Upper lobe of left lung (tissue), 6 donors: ENCODE measurements at regions not wholly inside any gene's neighbourhood (a gene's known extent, or its start where the extent isn't known, plus 50 kb on each side); places are given as distances from the start of the nearest gene placed in this dataset.
"Not testable (repeated sequence)": the region's sequence is repeated elsewhere in the genome, so short reads cannot be mapped to it uniquely, and the experiment has no call there.

Experiments used
- ATAC-seq, 2 donors: fragments of 200-7000 bp; cut with Tn5 transposase; one replicate each; pipeline ENCODE4 v1.9.1; 2022; ENCODE audit warnings: mild to moderate bottlenecking in 2 of 2, moderate library complexity in 2 of 2; ENCODE audit not compliant: low FRiP score in 2 of 2
- DNase-seq, 2 donors: peaks; one replicate each; pipeline ENCODE4 v3.0.0-alpha.2; 2019 to 2020
- H3K27ac ChIP-seq, 4 donors: fragments of 200-600 bp; sonication (generic); one replicate each; pipeline ENCODE4 v1.5.1; 2016 to 2019
- H3K27me3 ChIP-seq, 4 donors: fragments of 200-600 bp; sonication (generic); one replicate each; pipeline ENCODE4 v1.5.1; 2017 to 2019
- H3K36me3 ChIP-seq, 4 donors: fragments of 200-600 bp; sonication (generic); one replicate each; pipeline ENCODE4 v1.5.1; 2016 to 2019
- H3K4me1 ChIP-seq, 4 donors: fragments of 200-600 bp; sonication (generic); one replicate each; pipeline ENCODE4 v1.5.1; 2018 to 2019
- H3K4me3 ChIP-seq, 4 donors: fragments of 200-600 bp; sonication (generic); one replicate each; pipeline ENCODE4 v1.5.1; 2017 to 2019; ENCODE audit warnings: mild to moderate bottlenecking in 2 of 4, moderate library complexity in 1 of 4
- H3K9me3 ChIP-seq, 4 donors: fragments of 200-600 bp; sonication (generic); one replicate each; pipeline ENCODE4 v1.5.1; 2018 to 2019
- EP300 ChIP-seq, 4 donors: sonication (generic); formaldehyde crosslinking; IDR thresholded peaks; one replicate each; pipeline ENCODE4 v1.5.1; 2017; ENCODE audit warnings: antibody characterized with exemption in 4 of 4, control low read depth in 2 of 4
- POLR2A ChIP-seq, 4 donors: fragments of 450-650 bp; IDR thresholded peaks; one replicate each; pipeline ENCODE4 v1.5.1; 2016 to 2017; ENCODE audit warnings: antibody characterized with exemption in 4 of 4, mild to moderate bottlenecking in 2 of 4
- POLR2AphosphoS5 ChIP-seq, 2 donors: sonication (generic); formaldehyde crosslinking; IDR thresholded peaks; one replicate each; pipeline ENCODE4 v1.5.1; 2017; ENCODE audit warnings: antibody characterized with exemption in 2 of 2
- WGBS, 2 donors: methylation state at CpG; one replicate each; pipeline ENCODE4 v1.1.5; 2017 to 2018; 5-methylcytosine and 5-hydroxymethylcytosine counted together
- TF ChIP-seq, protein P1 (sequence below), 6 experiments: fragments of 450-650 bp in 4 of 6; fragments of 200-600 bp in 2 of 6; sonication (generic) in 2 of 6; IDR thresholded peaks; one replicate each; pipeline ENCODE4 v1.5.1; 2016 to 2019; ENCODE audit warnings: antibody characterized with exemption in 6 of 6
- donor health status: DM: no; HTN: no; CAD: no; lungs with moderate emphysema.
- donor health status: DM: no; HTN: yes; CAD: no; lungs with severe emphysema.

DNA sequence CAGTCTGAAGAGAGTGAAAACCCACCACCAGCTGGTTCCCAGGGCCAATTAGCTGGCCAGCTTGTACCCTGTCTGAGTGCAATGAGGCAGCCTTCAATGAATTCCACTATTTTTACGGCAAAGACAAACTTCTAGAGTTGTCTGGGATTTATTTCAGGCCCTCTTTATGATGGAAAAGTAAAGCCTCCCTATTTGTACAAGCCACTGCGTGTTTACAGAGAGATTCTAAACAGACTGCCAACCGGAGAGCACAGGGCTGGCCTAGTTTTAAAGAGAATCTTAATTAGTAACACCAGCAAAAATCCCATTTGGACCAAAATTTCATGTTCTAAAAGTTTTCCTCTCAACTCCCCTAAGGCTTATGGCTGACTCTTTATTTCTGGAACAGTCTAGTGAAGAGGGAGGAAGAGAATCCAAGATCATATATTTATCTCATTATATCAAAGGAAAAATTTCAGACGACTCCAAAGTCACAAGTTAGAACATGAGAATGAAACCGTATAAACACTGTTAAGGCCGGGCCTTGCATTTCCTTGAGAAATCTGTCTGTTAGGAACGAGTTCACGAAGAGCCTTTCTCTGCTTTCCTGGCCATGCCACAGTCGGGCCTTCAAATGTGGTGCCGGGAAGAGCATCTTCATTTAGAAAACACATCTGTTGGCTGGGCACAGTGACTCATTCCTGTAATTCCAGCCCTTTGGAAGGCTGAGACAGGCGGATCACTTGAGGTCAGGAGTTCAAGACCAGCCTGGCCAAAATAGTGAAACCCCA is 724.6 kb upstream of the NRP1 start:
- no peaks in the 10 kb centered on the region for H3K27me3 ChIP-seq
- ATAC-seq (peak in 1 of 2 donors; percentile 64), DNase-seq (no peak)
- H3K4me1 ChIP-seq: no peaks in the 10 kb centered on the region
- no peaks in the 10 kb centered on the region for H3K36me3 ChIP-seq
- peaks cover 0 to 12% (median 11%) of the 10 kb centered on the region in 4 donors for H3K9me3 ChIP-seq
- WGBS, 2 donors: 71 to 75% methylated on average over 11 of the region's 11 CpGs
- no peak overlapping the region for H3K27ac ChIP-seq
- H3K4me3 ChIP-seq: no peak overlapping the region
- TF ChIP-seq, protein P1, sequence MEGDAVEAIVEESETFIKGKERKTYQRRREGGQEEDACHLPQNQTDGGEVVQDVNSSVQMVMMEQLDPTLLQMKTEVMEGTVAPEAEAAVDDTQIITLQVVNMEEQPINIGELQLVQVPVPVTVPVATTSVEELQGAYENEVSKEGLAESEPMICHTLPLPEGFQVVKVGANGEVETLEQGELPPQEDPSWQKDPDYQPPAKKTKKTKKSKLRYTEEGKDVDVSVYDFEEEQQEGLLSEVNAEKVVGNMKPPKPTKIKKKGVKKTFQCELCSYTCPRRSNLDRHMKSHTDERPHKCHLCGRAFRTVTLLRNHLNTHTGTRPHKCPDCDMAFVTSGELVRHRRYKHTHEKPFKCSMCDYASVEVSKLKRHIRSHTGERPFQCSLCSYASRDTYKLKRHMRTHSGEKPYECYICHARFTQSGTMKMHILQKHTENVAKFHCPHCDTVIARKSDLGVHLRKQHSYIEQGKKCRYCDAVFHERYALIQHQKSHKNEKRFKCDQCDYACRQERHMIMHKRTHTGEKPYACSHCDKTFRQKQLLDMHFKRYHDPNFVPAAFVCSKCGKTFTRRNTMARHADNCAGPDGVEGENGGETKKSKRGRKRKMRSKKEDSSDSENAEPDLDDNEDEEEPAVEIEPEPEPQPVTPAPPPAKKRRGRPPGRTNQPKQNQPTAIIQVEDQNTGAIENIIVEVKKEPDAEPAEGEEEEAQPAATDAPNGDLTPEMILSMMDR (IDR thresholded peaks at IDR 0.05): no peak
- TF ChIP-seq EP300 (IDR thresholded peaks at IDR 0.05) (no peak), POLR2A (IDR thresholded peaks at IDR 0.05) (no peak), POLR2AphosphoS5 (IDR thresholded peaks at IDR 0.05) (no peak)

DNA sequence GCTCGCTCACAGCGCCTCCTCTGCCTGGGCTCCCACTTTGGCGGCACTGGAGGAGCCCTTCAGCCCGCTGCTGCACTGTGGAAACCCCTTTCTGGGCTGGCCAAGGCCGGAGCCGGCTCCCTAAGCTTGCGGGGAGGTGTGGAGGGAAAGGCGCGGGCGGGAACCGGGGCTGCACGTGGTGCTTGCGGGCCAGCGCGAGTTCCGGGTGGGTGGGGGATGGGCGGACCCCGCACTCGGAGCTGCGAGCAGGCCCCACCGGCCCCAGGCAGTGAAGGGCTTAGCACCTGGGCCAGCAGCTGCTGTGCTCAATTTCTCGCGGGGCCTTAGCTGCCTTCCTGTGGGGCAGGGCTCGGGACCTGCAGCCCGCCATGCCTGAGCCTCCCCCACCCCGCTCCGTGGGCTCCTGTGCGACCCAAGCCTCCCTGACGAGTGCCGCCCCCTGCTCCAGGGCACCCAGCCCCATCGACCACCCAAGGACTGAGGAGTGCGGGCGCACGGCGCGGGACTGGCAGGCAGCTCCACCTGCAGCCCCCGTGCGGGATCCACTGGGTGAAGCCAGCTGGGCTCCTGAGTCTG is 721.0 kb upstream of the NRP1 start:
- H3K4me3 ChIP-seq, H3K4me1 ChIP-seq, ATAC-seq, H3K27me3 ChIP-seq, H3K36me3 ChIP-seq, H3K27ac ChIP-seq, H3K9me3 ChIP-seq: not testable (repeated sequence)
- DNase-seq: peak in 1 of 2 donors; percentile 75
- WGBS, 2 donors: 97 to 98% methylated on average over 16 to 33 of the region's 38 CpGs

- H3K27me3 ChIP-seq: no peaks in the 10 kb centered on the region
- no peaks in the 10 kb centered on the region for H3K36me3 ChIP-seq
- H3K4me1 ChIP-seq: no peaks in the 10 kb centered on the region
- DNase-seq (no peak), ATAC-seq (peak in 1 of 2 donors; percentile 46)
- no peak for TF ChIP-seq EP300 (IDR thresholded peaks at IDR 0.05)
- TF ChIP-seq, protein P1 (IDR thresholded peaks at IDR 0.05): no peak
- no peak for TF ChIP-seq POLR2A (IDR thresholded peaks at IDR 0.05)
- no peak for TF ChIP-seq POLR2AphosphoS5 (IDR thresholded peaks at IDR 0.05)
- no peak overlapping the region for H3K27ac ChIP-seq
- H3K4me3 ChIP-seq: no peak overlapping the region
- WGBS, 2 donors: 65 to 67% methylated on average over 9 of the region's 9 CpGs
- H3K9me3 ChIP-seq: no peaks in the 10 kb centered on the region
Observed at GRCh38 chr10:34049887-34050286, 715.4 kb upstream of the NRP1 start.

DNA sequence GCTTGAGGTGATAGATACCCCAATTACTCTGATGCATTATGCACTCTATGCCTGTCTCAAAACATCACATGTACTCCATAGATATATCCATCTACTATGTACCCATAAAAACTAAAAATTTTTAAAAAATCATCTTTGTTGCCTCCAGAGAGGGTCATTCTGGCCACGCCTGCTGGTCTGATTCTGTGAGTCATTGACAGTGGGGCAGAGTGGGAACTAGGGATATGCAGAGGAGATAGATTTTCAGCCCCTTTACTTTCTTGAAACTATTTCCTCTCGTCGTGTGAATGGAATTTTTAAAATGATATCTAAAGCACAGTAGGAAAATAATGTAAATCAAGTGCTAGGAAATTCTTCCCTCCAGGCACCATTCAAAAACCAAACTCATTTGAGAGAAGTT is 715.0 kb upstream of the NRP1 start:
- Histone ChIP-seq H3K36me3 (no peaks in the 10 kb centered on the region), H3K27me3 (no peaks in the 10 kb centered on the region), H3K4me3 (no peak overlapping the region), H3K9me3 (no peaks in the 10 kb centered on the region), H3K27ac (no peak overlapping the region), H3K4me1 (no peaks in the 10 kb centered on the region)
- TF ChIP-seq EP300 (IDR thresholded peaks at IDR 0.05): no peak
- TF ChIP-seq POLR2A (IDR thresholded peaks at IDR 0.05): no peak
- TF ChIP-seq POLR2AphosphoS5 (IDR thresholded peaks at IDR 0.05): no peak
- 57 to 78% methylated on average over 3 of the region's 3 CpGs for WGBS, 2 donors
- DNase-seq (no peak), ATAC-seq (no peak)

- Histone ChIP-seq H3K27me3 (no peaks in the 10 kb centered on the region), H3K27ac (no peak overlapping the region)
- 93 to 95% methylated on average over 6 to 7 of the region's 7 CpGs for WGBS, 2 donors
Observed at GRCh38 chr10:34047389-34047788, 712.9 kb upstream of the NRP1 start.

More at GRCh38 chr10:34047389-34047788, 712.9 kb upstream of the NRP1 start:
- Histone ChIP-seq H3K4me3 (no peak overlapping the region), H3K9me3 (no peaks in the 10 kb centered on the region), H3K36me3 (no peaks in the 10 kb centered on the region), H3K4me1 (no peaks in the 10 kb centered on the region)
- ATAC-seq (no peak), DNase-seq (no peak)
- no peak for TF ChIP-seq POLR2AphosphoS5 (IDR thresholded peaks at IDR 0.05)
- TF ChIP-seq, protein P1 (IDR thresholded peaks at IDR 0.05): no peak
- TF ChIP-seq EP300 (IDR thresholded peaks at IDR 0.05): no peak
- no peak for TF ChIP-seq POLR2A (IDR thresholded peaks at IDR 0.05)
